Uterus (tissue), 3 donors: ENCODE measurements at regions not wholly inside any gene's neighbourhood (a gene's known extent, or its start where the extent isn't known, plus 50 kb on each side); places are given as distances from the start of the nearest gene placed in this dataset.

Experiments
- DNase-seq, 2 donors: peaks; one replicate each; pipeline ENCODE4 v3.0.0-alpha.2; 2019 to 2020
- H3K27ac ChIP-seq, 2 donors: fragments of 200-600 bp; sonication (generic); 1 replicate in 1 of 2; 2 replicates in 1 of 2; pipeline ENCODE4 v1.5.1; 2016 to 2018
- H3K27me3 ChIP-seq, 2 donors: fragments of 200-600 bp; sonication (generic); one replicate each; pipeline ENCODE4 v1.5.1; 2018 to 2019; ENCODE audit warnings: control low read depth in 1 of 2
- H3K36me3 ChIP-seq, 2 donors: fragments of 200-600 bp; sonication (generic); one replicate each; pipeline ENCODE4 v1.5.1; 2019; ENCODE audit warnings: control low read depth in 1 of 2
- H3K4me1 ChIP-seq, 2 donors: fragments of 200-600 bp; sonication (generic); one replicate each; pipeline ENCODE4 v1.5.1; 2018 to 2019; ENCODE audit warnings: control low read depth in 1 of 2
- H3K4me3 ChIP-seq, 2 donors: fragments of 200-600 bp; sonication (generic); 1 replicate in 1 of 2; 2 replicates in 1 of 2; pipeline ENCODE4 v1.5.1; 2018 to 2019; ENCODE audit warnings: mild to moderate bottlenecking in 1 of 2
- H3K9me3 ChIP-seq, 2 donors: fragments of 200-600 bp; sonication (generic); one replicate each; pipeline ENCODE4 v1.5.1; 2019; ENCODE audit warnings: control low read depth in 1 of 2
- CTCF ChIP-seq, 4 experiments: fragments of 200-600 bp in 2 of 4; fragments of 450-650 bp in 2 of 4; sonication (generic) in 2 of 4; IDR thresholded peaks; one replicate each; pipeline ENCODE4 v1.5.1; 2016 to 2019; ENCODE audit warnings: antibody characterized with exemption in 4 of 4, mild to moderate bottlenecking in 2 of 4, moderate library complexity in 1 of 4
- POLR2A ChIP-seq, 2 donors: fragments of 450-650 bp; IDR thresholded peaks; one replicate each; pipeline ENCODE4 v1.6.1; 2016; ENCODE audit warnings: antibody characterized with exemption in 2 of 2, mild to moderate bottlenecking in 1 of 2, moderate library complexity in 1 of 2
- intact Hi-C: fragments of 100-400 bp; cut with DNase I; formaldehyde crosslinking; loops from one replicate; pipeline ENCODE4 v1.15.1; 2023; ENCODE audit warnings: low total_unique reads
- donor health status: DM: yes; HTN: yes; CAD: no.

- Histone ChIP-seq H3K4me3 (no peak overlapping the region), H3K9me3 (no peaks in the 10 kb centered on the region), H3K4me1 (no peaks in the 10 kb centered on the region), H3K36me3 (no peaks in the 10 kb centered on the region), H3K27ac (no peak overlapping the region), H3K27me3 (no peaks in the 10 kb centered on the region)
- DNase-seq = no peak
- intact Hi-C loops = no loop called here
- no peak for TF ChIP-seq CTCF (IDR thresholded peaks at IDR 0.05)
- no peak for TF ChIP-seq POLR2A (IDR thresholded peaks at IDR 0.05)
Measured at GRCh38 chr11:23673366-23673765, 813.1 kb upstream of the CCDC179 start.

GRCh38 chr11:23674866-23675265 is 814.6 kb upstream of the CCDC179 start:
- Histone ChIP-seq H3K27me3 (no peaks in the 10 kb centered on the region), H3K9me3 (no peaks in the 10 kb centered on the region), H3K4me1 (no peaks in the 10 kb centered on the region), H3K4me3 (no peak overlapping the region), H3K36me3 (no peaks in the 10 kb centered on the region), H3K27ac (no peak overlapping the region)
- intact Hi-C loops = no loop called here
- no peak for DNase-seq
- TF ChIP-seq CTCF (IDR thresholded peaks at IDR 0.05) = no peak
- TF ChIP-seq POLR2A (IDR thresholded peaks at IDR 0.05) = no peak

- Histone ChIP-seq H3K36me3 (no peaks in the 10 kb centered on the region), H3K4me3 (no peak overlapping the region), H3K27ac (no peak overlapping the region), H3K27me3 (no peaks in the 10 kb centered on the region), H3K4me1 (no peaks in the 10 kb centered on the region), H3K9me3 (no peaks in the 10 kb centered on the region)
- intact Hi-C loops = no loop called here
- TF ChIP-seq CTCF (IDR thresholded peaks at IDR 0.05) = no peak
- no peak for DNase-seq
Measured at GRCh38 chr11:23679041-23679440, 817.8 kb upstream of the LUZP2 start.

- no peak for TF ChIP-seq CTCF (IDR thresholded peaks at IDR 0.05)
- TF ChIP-seq POLR2A (IDR thresholded peaks at IDR 0.05) = no peak
- no peaks in the 10 kb centered on the region for H3K36me3 ChIP-seq
- intact Hi-C loops = no loop called here
- H3K27ac ChIP-seq = no peak overlapping the region
- H3K9me3 ChIP-seq = no peaks in the 10 kb centered on the region
- H3K4me1 ChIP-seq = no peaks in the 10 kb centered on the region
- H3K27me3 ChIP-seq = no peaks in the 10 kb centered on the region
- no peak overlapping the region for H3K4me3 ChIP-seq
- no peak for DNase-seq
Measured at GRCh38 chr11:23679981-23680380, 816.9 kb upstream of the LUZP2 start.

GRCh38 chr11:23680488-23681230 is 816.2 kb upstream of the LUZP2 start:
- no peak for TF ChIP-seq POLR2A (IDR thresholded peaks at IDR 0.05)
- no peak for TF ChIP-seq CTCF (IDR thresholded peaks at IDR 0.05)
- intact Hi-C loops = no loop called here
- DNase-seq = no peak

More at GRCh38 chr11:23680488-23681230, 816.2 kb upstream of the LUZP2 start:
- Histone ChIP-seq H3K4me3 (no peak overlapping the region), H3K27ac (no peak overlapping the region), H3K4me1 (no peaks in the 10 kb centered on the region), H3K27me3 (no peaks in the 10 kb centered on the region), H3K36me3 (no peaks in the 10 kb centered on the region), H3K9me3 (no peaks in the 10 kb centered on the region)
